NCI-H146 treated with DMSO at 0.1 percent for 48 hours (cell line): ENCODE measurements at regions not wholly inside any gene's neighbourhood (a gene's known extent, or its start where the extent isn't known, plus 50 kb on each side); places are given as distances from the start of the nearest gene placed in this dataset.
"Not testable (repeated sequence)": the region's sequence is repeated elsewhere in the genome, so short reads cannot be mapped to it uniquely, and the experiment has no call there.

Experiments
- DNase-seq: peaks from one replicate; lab custom pipeline; 2025; ENCODE audit not compliant: unreplicated experiment; lab: John Stamatoyannopoulos, UW

DNA sequence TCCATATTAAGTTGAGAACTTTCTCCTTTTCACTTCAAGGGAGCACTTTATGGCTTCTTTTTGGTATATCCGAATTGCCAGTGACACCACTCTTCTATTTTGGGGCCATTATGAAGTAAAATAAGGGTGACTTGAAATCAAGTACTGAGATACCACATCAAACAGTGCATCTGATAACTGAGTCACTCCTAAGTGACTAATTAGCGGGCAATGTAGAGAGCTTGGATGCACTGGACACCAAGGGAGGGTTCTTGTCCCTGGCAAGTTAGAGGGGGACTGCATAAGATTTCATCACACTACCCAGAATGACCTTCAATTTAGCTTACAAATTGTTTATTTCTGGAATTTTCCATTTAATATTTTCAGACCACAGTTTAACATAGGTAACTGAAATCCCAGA, 813.9 kb upstream of the CDH10 start:
- DNase-seq = no peak

DNA sequence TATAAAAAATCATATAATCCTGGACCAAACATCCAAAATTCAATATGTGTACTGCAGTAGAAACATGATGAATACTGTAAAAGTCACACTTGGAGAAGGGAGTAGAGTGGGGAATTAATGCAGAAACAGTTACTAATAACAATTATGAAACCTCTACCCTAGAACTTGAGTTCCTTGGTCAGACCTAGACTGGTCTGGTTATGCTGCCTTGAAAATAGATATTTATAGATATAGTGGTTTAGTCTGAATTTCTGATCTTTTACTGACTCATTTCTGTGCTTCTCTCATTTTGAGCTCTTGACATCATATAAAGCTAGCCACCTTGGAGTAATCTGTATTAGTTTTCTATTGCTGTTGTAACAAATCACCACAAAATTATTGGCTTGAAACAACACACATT, 808.7 kb upstream of the CDH10 start:
- DNase-seq = no peak

DNA sequence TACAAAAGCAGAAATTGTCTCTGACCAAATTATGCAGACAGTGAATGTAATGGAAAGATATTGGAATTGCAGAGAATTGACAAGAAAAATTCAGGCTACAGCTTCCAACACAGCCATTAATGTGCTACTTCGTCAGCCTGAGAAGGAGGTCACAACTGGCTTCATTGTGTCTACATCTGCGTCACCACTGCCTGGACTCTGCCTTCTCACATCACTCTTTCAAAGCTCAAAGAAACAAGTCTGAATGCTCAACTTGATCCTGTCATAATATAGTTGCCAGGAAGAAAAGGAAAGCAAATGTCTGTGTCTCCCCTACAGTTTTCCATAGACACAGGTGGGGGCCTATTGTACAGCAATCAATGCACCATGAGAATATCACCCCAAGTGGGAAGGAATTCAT, 806.5 kb upstream of the CDH10 start:
- no peak for DNase-seq

DNA sequence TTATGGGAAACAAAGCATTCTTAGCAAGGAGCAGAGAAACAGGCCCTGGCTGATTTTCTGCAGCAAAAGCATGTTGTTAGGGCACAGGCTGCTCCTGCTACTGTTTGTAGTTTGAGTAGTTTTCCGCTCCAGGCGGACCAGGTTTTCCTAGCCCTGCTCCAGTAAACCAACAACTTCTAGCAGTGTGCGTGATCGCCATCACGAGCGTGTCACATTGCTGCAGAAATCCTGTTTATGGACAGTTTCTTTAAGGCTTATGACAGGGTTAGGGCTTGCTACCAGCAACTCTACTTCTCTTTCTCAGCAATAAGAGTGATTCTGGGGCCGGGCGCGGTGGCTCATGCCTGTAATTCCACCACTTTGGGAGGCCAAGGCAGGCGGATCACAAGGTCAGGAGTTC, 803.9 kb upstream of the CDH10 start:
- no peak for DNase-seq

DNA sequence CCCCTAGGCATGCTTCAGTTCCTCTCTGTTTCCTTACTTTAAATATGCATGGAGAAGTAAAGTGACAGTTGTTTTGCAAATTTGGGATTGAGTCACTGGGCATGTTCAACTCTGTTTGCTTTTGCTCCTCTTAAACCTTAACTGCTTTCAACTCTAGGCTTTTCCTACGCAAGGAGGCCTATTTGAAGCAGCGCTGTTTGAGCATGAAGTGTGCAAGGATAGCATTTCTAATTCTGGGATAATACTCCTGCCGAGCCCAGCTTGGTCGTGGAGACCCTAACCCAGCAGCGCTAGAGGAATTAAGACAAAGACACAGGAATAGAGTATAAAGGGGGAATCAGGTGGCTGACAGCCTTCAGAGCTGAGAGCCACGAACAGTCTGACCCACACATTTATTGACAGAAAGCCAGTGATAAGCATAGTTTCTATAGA, 803.4 kb upstream of the CDH10 start:
- DNase-seq = no peak

DNA sequence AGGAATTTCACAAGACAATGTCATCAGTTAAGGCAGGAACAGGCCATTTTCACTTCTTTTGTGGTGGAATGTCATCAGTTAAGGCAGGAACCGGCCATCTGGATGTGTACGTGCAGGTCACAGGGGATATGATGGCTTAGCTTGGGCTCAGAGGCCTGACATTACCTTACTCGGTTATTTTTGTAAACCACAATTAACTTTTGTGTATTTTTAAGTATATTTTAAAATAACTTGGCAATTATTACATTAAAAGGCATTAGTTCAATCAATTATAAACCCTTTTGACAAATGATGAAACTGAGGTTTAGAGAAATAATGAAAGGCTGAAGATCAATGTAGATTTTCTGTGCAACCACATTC, 801.3 kb upstream of the CDH10 start:
- DNase-seq = not testable (repeated sequence)

DNA sequence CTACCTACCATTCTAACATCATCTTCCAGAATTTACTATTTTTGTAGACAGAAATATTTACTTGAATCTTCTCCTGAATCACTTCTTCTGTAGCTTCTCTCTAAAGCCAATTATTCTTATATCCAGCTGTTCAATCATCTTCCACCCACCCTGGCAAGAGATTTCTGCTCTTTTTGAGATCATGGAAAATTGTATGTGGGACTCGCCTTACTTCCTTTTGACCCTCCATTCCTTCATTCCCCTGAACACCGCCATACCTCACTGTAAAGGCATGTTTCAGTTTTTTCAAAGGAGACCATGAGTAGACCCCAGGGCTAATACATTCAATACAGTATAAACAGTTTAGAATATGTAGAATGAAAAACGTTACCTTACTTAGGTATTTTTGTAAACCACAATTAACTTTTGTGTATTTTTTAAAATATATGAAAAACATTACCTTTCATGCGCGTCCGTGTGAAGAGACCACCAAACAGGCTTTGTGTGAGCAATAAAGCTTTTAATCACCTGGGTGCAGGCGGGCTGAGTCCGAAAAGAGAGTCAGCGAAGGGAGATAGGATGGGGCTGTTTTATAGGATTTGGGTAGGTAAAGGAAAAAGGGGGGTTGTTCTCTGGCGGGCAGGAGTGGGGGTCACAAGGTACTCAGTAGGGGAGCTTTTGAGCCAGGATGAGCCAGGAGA, 800.7 kb upstream of the CDH10 start:
- not testable (repeated sequence) for DNase-seq

DNA sequence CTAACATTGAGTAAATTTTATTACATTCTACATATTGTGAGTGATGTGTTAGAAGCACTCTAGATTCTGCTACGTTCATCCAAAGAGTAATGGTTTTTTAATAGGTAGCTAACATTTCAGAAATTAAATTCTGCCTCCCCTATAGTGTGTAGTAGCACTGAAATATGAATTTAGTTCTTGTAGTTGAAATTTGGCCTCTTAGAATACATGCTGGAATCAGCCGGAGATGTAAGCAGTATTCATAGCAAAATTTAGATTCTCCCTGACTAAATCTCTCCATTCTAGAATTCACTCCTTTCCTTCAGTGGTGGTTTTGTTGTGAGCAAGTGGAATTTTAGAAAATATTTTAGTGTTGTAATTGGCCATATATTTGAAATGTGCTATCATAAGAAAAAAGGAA, 799.9 kb upstream of the CDH10 start:
- no peak for DNase-seq

DNA sequence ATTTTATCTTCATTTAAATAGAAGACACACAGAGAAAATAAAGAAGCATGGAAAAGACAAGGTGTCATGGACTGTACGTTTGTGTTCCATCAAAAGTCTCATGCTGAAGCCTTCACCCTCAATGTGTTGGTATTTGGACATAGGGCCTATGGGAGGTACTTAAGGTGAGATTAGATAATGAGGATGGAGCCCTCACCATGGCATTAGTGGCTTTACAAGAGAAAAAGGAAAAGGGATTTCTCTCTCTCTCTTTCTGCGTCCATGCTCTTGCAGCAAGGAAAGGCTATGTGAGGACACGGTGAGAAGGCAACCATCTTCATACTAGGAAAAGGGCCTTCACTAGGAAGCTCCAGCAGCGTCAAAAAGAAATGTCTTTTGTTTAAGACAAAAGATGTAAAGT, 797.0 kb upstream of the CDH10 start:
- DNase-seq = no peak

DNA sequence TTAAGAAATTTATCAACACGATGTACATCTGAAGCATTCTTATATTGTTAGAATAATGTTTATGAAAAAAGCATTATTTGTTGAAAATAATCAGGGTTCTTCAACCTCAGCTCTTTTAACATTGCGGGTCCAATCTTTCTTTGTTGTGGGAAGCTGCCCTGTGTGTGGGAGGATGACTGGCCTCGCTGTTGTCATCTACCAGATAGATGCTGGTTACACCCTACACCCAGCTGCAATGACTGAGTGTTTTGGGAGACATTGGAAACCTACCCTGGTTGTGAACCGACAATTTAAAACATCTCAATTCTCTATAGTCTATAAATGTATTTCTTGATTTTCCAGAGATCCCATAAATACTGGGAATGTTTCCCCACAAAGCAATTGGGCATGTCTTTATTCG, 794.2 kb upstream of the CDH10 start:
- DNase-seq = no peak

DNA sequence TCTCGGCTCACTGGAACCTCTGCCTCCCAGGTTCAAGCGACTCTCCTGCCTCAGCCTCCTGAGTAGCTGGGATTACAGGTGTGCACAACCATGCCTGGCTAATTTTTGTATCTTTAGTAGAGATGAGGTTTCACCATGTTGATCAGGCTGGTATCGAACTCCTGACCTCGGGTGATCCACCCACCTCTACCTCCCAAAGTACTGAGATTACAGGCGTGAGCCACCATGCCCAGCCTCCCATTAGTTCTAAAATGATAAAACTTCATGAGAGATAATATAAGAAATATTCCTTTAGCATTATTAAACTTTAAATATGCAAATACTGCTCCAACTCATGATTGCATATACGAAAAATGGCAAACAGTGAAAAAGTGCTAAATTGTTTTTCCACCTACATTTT, 793.6 kb upstream of the CDH10 start:
- not testable (repeated sequence) for DNase-seq

DNA sequence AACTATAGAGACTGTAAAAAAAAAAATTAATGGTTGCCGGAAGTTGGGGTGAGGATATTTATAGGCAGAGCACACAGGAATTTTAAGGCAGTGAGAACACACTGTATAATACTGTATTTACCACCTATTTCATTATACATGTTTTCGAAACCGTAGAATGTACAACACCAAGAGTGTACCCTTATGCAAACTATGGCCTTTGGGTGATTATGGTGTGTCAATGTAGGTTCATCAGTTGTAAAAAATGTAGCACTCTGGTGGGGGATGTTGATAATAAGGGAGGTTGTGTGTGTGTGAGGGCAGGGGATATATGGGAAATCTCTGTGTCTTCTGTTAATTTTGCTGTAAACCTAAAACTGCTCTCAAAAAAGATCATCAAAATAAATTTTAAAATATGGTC, 791.7 kb upstream of the CDH10 start:
- DNase-seq = no peak

DNA sequence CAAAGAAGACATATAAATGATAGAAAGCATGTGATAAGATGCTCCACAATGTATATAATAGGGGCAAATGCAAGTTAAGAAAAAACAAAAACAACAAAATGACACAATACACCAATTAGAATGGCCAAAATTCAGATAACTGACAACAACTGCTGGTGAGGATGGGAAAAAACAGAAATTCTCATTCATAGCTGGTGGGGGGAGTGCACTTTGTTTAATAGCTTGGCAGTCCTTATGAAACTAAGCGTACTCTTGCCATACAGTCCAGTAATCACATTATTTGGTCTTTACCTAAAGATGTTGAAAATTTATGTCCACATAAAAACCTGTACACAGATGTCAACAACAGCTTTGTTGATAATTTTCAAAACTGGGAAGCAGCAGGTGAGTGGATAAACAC, 791.1 kb upstream of the CDH10 start:
- no peak for DNase-seq

DNA sequence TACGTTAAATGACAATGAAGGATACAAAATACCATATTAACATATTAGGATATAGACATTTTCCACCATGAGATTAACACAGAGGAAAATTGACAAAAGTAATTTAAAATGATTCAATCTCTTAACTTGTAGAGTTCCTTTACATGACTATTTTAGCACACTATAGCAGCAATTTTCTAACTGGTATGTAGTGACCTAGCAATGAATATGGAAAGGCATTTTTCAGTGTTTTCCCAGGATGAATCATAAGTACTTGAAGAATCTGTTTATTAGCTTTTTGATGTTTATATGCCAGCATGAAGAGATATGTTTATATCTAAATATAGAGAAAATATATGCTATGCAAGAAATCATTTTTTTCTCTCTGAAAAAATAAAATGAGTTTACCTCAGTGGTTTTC, 782.5 kb upstream of the CDH10 start:
- DNase-seq = no peak

DNA sequence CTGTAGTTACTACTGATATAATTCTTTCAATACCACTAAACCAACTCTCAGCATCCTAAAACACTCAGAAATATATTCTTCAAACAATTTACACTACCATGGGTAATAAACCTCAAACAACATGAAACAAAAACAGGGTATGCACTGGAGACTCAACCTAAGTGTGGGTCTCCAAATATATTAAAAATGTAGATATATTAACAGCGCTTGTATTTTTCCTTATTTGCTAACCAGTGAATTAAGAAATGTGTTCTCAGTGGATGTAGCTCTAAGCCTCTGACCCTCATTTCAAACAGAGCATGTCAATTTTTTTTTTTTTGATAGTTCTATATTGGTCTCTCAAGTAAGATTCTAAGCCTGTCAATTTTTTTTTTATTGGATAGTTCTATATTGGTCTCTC, 778.5 kb upstream of the CDH10 start:
- no peak for DNase-seq

DNA sequence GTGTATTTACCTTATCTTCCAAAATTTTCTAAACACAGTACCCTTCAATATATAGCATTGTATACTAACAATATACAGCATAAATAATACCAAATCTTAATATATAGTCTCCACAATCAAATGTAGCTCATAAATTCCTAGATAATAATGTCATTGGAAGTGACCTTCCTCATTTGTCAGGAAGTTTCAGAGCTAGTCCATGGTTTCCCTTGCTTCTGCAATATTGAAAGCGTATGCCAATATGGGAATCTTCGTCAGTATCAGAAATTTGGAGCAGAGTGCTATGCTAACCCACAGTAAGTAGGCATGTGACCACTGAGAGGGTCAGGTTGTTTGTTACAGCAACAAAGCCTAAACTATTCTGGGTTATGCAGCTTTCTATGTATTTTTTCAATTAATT, 774.9 kb upstream of the CDH10 start:
- DNase-seq = no peak

DNA sequence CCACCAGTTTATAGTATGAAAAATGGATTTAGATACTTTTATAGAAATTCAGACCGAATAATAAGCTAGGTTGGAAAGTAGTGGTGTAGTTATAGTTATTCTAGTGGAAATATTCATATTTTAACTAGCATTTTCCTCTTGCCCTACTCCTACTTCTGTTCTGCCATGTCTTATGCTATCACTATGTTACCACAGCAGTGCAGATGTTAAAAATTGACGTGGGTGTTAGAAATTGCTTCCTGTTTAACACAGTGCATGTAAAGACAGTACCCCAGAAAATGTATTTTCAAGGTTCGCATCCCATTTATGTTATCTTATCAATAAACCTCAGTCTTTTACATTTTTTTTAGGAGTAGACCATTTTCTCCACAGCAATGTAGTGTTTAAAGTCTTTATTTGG, 774.2 kb upstream of the CDH10 start:
- no peak for DNase-seq

DNA sequence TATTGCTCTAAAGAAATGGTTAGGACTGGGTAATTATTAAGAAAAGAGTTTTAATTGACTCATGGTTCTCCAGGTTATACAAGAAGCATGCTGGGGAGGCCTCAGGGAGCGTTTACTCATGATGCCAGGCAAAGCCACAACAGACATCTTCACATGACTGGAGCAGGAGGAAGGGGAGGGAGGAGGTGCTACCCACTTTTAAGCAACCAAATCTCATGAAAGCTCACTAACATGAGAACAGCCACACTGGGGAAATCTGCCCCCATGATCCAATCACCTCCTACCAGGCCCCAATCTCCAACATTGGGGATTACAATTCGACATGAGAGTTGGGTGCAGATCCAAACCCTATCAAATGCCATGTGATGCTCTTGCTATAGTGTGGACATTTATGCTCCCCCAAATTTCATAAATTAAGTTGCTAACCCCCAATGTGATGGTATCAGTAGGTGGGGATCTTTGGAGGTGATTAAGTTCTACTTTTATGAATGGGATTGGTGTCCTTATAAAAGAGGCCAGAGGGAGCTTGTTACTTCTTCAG, 773.6 kb upstream of the CDH10 start:
- no peak for DNase-seq

DNA sequence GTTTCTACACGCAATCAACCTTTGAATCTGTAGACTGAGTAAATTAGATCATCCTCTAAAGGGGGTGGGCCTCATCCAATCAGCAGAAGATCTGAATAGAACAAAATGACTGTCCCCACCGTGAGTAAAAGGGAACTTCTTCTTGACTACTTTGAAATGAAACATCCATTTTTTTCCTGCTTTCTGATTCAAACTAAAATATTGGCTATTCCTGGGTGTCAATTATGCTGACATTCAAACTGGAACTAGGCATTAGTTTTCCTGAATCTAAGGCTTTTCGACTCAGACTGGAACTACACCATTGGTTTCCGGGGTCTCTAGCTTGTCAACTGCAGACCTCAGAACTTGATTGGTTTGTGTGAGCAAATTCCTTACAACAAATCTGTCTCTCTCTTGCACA, 772.2 kb upstream of the CDH10 start:
- DNase-seq = no peak

DNA sequence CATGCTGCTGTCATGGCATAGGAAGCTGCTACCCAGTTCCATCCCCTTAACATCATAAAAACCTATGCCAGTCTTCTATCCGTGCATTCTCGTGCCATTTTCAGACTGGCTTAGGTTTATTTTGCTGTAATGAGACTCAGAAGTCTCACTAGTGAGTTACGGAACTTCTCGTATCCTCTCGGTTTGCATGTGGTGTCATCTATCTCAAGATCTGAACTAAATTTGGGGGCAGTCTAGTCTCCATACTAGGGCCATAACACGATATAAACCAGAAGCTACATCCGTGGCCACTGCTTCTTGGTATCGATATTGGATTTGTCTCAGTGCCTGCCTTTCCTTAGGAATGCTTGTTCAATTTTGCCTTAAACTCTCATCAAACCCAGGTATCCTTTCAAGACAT, 771.2 kb upstream of the CDH10 start:
- DNase-seq = no peak

DNA sequence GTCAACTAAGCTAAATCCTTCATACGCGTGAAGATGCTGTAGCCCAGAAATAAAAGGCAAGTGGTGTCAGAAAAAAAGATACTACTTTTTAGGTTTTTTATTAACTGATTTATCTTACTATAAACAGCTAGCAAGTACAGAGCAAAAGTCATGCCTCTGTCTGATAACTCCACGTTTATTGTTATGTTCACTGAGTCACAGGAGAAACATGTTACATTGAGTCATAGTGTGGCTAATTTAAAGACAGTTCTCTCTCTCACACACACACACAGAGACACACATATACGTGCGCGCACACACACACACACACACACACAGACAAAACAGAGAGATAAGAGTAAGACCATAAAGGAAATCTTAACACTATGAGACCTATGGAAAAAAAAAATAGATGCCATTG, 770.0 kb upstream of the CDH10 start:
- no peak for DNase-seq

DNA sequence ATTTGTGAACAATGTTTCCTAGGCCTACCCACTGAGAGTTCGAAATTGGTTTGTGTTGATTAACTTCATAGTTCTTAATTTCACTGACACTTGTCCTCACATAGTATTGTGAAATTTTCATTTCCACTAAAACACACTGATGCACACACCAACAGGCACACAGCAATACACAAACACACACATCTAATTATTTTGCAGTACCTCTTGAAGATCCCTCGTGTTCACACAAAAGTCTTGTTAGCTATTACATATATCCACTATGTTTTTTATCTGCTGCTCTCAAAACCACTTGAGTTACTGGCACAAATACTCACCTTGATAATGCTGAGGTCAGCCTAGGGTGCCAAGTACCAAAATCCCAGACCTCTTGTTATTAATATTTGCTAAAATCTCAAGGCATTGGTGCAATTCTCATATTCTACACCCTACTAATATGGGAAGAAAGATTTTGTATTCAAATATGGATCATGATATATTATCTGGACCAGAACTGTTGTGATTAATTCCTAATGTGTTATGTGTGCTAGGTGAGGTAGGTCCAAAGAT, 767.4 kb upstream of the CDH10 start:
- no peak for DNase-seq

DNA sequence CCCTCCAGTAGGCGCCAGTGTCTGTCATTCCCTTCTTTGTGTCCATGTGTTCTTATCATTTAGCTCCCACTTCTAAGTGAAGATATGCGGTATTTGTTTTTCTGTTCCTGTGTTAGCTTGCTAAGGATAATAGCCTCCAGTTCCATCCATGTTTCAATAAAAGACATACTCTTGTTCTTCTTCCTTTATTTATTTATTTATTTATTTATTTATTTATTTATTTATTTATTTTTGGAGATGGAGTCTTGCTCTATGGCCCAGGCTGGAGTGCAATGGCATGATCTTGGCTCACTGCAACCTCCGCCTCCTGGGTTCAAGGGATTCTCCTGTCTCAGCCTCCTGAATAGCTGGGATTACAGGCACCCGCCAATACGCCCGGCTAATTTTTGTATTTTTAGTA, 762.6 kb upstream of the CDH10 start:
- DNase-seq = not testable (repeated sequence)
